ENCODE measurements at regions not wholly inside any gene's neighbourhood (a gene's known extent, or its start where the extent isn't known, plus 50 kb on each side); places are given as distances from the start of the nearest gene placed in this dataset.
A peak's percentile ranks its signal among the peaks of the same experiment; 100 is the strongest.

GRCh38 chrX:146433771-146434170 is 375.8 kb upstream of the CXorf51B start:
- H3K9me3 ChIP-seq (ENCODE audit: low read length) = no peaks in the 10 kb centered on the region
- H2AFZ ChIP-seq (ENCODE audit: low read length) = no peak overlapping the region
- BruUV-seq (replicated peaks) = no TSS peak
- ChIA-PET POLR2A (ENCODE audit: unreplicated experiment) (no interaction called here), CTCF (no interaction called here)
- H3K4me3 ChIP-seq (ENCODE audit: low read length) = no peak overlapping the region
- no peaks in the 10 kb centered on the region for H3K4me1 ChIP-seq (ENCODE audit: insufficient read depth, low read length)
- no peaks in the 10 kb centered on the region for H4K20me1 ChIP-seq (ENCODE audit: low read length)
- H3K36me3 ChIP-seq (ENCODE audit: low read depth, low read length) = no peaks in the 10 kb centered on the region
- H3K9me2 ChIP-seq (replicated peaks; ENCODE audit: low read length) = no peaks in the 10 kb centered on the region
- intact Hi-C loops (cut with micrococcal nuclease) = no loop called here
- H3K79me2 ChIP-seq (ENCODE audit: low read length) = no peaks in the 10 kb centered on the region
- H3K27ac ChIP-seq (ENCODE audit: low read length) = no peak overlapping the region
- no peak overlapping the region for H3K9ac ChIP-seq (ENCODE audit: low read length)
- TF ChIP-seq EZH2 (IDR thresholded peaks at IDR 0.05; ENCODE audit: low read length, unreplicated experiment) (no peak), CTCF (conservative IDR thresholded peaks at IDR 0.05; ENCODE audit: low read depth, low read length) (no peak), EZH2phosphoT487 (IDR thresholded peaks at IDR 0.05; ENCODE audit: borderline replicate concordance, low read length) (no peak)
- DNase-seq = peak; percentile 8
- H3K4me2 ChIP-seq (ENCODE audit: low read length) = no peak overlapping the region
- no peaks in the 10 kb centered on the region for H3K27me3 ChIP-seq (ENCODE audit: low read length)
- no peaks in the 10 kb centered on the region for H3F3A ChIP-seq (ENCODE audit: low read length, unreplicated experiment)
- no peak for ATAC-seq

GRCh38 chrX:146435472-146435871 is 374.1 kb upstream of the CXorf51B start:
- H2AFZ ChIP-seq (ENCODE audit: low read length) = no peak overlapping the region
- BruUV-seq (replicated peaks) = no TSS peak
- H3F3A ChIP-seq (ENCODE audit: low read length, unreplicated experiment) = no peaks in the 10 kb centered on the region
- ChIA-PET CTCF (no interaction called here), POLR2A (ENCODE audit: unreplicated experiment) (no interaction called here)
- H3K9me3 ChIP-seq (ENCODE audit: low read length) = no peaks in the 10 kb centered on the region
- intact Hi-C loops (cut with micrococcal nuclease) = no loop called here
- no peaks in the 10 kb centered on the region for H3K36me3 ChIP-seq (ENCODE audit: low read depth, low read length)
- H3K4me2 ChIP-seq (ENCODE audit: low read length) = no peak overlapping the region
- DNase-seq = no peak
- no peaks in the 10 kb centered on the region for H3K9me2 ChIP-seq (replicated peaks; ENCODE audit: low read length)
- no peak overlapping the region for H3K9ac ChIP-seq (ENCODE audit: low read length)
- H3K79me2 ChIP-seq (ENCODE audit: low read length) = no peaks in the 10 kb centered on the region
- H4K20me1 ChIP-seq (ENCODE audit: low read length) = no peaks in the 10 kb centered on the region
- no peak overlapping the region for H3K27ac ChIP-seq (ENCODE audit: low read length)
- H3K27me3 ChIP-seq (ENCODE audit: low read length) = no peaks in the 10 kb centered on the region
- no peak overlapping the region for H3K4me3 ChIP-seq (ENCODE audit: low read length)
- TF ChIP-seq EZH2 (IDR thresholded peaks at IDR 0.05; ENCODE audit: low read length, unreplicated experiment) (no peak), CTCF (conservative IDR thresholded peaks at IDR 0.05; ENCODE audit: low read depth, low read length) (no peak), EZH2phosphoT487 (IDR thresholded peaks at IDR 0.05; ENCODE audit: borderline replicate concordance, low read length) (no peak)
- no peaks in the 10 kb centered on the region for H3K4me1 ChIP-seq (ENCODE audit: insufficient read depth, low read length)
- no peak for ATAC-seq

GRCh38 chrX:146448791-146449190 is 360.8 kb upstream of the CXorf51B start:
- Histone ChIP-seq H3F3A (ENCODE audit: low read length, unreplicated experiment) (no peaks in the 10 kb centered on the region), H3K9me2 (replicated peaks; ENCODE audit: low read length) (no peaks in the 10 kb centered on the region), H3K9me3 (ENCODE audit: low read length) (no peaks in the 10 kb centered on the region), H3K4me2 (ENCODE audit: low read length) (no peak overlapping the region), H3K27me3 (ENCODE audit: low read length) (no peaks in the 10 kb centered on the region), H3K4me3 (ENCODE audit: low read length) (no peak overlapping the region), H3K27ac (ENCODE audit: low read length) (no peak overlapping the region), H3K36me3 (ENCODE audit: low read depth, low read length) (no peaks in the 10 kb centered on the region), H3K4me1 (ENCODE audit: insufficient read depth, low read length) (no peaks in the 10 kb centered on the region), H3K79me2 (ENCODE audit: low read length) (no peaks in the 10 kb centered on the region), H3K9ac (ENCODE audit: low read length) (no peak overlapping the region), H2AFZ (ENCODE audit: low read length) (no peak overlapping the region), H4K20me1 (ENCODE audit: low read length) (no peaks in the 10 kb centered on the region)
- intact Hi-C loops (cut with micrococcal nuclease) = no loop called here
- BruUV-seq (replicated peaks) = no TSS peak
- no peak for DNase-seq
- TF ChIP-seq EZH2phosphoT487 (IDR thresholded peaks at IDR 0.05; ENCODE audit: borderline replicate concordance, low read length) (no peak), CTCF (conservative IDR thresholded peaks at IDR 0.05; ENCODE audit: low read depth, low read length) (no peak), EZH2 (IDR thresholded peaks at IDR 0.05; ENCODE audit: low read length, unreplicated experiment) (no peak)
- ChIA-PET CTCF (no interaction called here), POLR2A (ENCODE audit: unreplicated experiment) (no interaction called here)
- no peak for ATAC-seq

All from PC-3 (cell line).